Fibroblast of peridontal ligament (primary cell): ENCODE measurements at regions not wholly inside any gene's neighbourhood (a gene's known extent, or its start where the extent isn't known, plus 50 kb on each side); places are given as distances from the start of the nearest gene placed in this dataset.
A peak's percentile ranks its signal among the peaks of the same experiment; 100 is the strongest.
"Not testable (repeated sequence)": the region's sequence is repeated elsewhere in the genome, so short reads cannot be mapped to it uniquely, and the experiment has no call there.

Experiments
- DNase-seq: peaks from one replicate; pipeline ENCODE4 v3.0.0-alpha.2; 2010; ENCODE audit errors: extremely low read depth

DNA sequence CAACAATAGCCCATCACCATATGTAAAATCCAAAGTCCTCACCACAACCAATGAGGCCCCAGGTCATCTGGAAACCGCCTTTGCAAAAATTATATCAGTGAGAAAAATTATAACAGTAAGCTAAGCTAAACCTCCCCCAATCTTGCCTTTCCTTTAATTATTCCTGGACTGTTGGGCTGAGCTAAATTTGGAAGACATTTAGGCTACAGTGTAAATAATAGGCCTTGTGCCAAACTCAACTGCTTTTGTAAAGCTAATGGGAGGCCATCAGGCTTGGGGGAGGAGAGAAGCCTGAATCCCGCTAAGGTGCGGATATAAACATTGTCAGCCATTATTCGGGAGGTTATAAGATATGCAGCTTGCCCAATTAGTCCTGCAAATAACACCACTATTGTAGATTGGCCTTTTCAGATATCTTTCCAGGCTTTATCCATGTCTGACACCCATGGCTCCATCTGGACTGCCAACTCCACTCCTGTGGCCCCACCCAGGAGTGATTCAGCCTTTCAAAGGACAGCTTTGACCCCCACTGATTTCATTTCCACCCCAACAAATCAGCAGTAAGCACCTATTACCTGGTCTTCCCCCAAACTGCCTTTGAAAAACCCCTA, 53.0 kb upstream of the CA12 start:
- no peak for DNase-seq

DNA sequence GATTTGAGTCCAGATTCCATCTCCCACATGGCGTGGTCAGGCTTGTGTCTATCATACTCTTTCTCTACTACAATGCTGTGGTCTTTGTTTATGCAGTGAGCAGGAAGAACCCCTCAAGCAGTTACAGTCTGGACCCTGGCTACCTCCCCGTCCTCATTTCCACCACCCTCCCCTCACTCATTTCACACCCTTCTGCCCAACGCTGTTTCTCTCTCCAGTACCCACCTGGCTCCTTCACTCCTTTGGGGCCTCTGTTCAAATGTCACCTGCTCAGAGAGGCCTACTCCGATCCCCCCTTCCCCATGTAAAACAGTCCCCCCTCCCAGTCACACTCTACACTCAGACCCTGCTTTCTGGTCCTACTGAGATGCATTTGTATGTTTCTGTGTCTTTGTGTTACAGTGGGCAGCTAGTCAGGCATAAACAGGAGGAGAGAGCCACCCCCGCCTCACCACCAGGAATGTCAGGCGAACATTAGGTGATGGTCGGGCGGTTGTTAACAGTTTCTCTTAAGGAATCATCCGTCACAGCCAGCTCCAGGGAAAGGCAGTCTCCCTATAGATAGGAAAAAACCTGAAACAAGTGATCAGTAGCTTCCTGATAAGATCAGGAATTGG, 53.7 kb upstream of the CA12 start:
- DNase-seq, result no peak

- no peak for DNase-seq
These were observed 54.7 kb upstream of the CA12 start for GRCh38 chr15:63436341-63436740.

GRCh38 chr15:63436872-63437375, 55.3 kb upstream of the CA12 start:
- DNase-seq, result peak; percentile 74

DNA sequence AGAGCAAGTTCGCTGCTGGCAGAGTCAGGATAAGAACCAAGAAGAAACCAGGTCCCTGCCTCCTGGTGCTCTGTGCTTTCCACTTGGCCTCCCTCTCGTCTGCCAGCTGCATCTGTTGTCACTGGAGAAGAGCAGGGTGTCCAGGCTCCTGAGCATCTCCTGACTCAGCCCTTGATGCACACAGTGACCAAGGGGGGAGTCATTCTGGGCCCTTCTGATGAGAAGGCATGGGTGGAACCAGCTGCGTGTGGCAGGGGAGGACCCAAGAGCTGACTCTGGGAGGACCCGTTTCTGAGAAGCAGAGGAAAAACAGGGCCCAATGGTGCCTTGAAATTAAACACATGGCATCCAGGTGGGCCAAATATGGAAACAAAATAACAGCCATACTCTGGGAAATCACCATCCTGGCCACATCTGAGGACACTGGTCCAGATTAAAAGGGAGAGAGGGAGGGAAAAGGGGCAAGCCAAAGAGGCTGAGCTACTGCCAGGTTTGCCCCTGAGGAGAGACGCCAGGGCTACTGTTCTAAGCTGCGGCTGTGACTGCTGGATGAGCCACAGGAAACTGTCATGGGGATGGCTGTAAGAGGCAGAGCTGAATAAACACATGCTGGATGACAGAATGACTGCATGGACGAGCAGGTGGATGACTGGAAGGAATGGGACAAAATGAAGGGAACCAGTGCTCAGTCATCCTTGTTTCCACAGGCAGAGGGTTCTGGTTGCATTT, 58.1 kb upstream of the CA12 start:
- no peak for DNase-seq

GRCh38 chr15:63440265-63440648, 58.6 kb upstream of the CA12 start:
- no peak for DNase-seq

DNA sequence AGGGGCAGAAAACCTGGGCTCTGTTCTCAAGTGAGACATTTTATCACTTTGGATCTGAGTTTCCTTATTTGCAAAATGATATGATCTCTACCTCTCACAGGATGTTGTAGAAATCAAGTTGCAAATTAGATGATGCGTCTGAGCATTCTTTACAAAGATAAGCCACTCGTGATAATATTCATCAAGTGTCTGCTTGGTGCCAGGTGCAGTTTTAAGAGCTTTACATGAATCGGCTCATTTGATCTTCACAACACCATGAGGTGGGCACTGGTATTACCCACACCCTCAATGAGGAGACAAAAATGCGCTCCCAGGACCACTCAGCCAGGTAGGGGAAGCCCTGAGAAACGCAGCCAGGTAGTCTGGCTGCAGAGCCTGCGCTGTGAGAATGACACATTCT, 59.1 kb upstream of the CA12 start:
- DNase-seq, result no peak

GRCh38 chr15:63441266-63441665, 59.6 kb upstream of the CA12 start:
- DNase-seq, result no peak

DNA sequence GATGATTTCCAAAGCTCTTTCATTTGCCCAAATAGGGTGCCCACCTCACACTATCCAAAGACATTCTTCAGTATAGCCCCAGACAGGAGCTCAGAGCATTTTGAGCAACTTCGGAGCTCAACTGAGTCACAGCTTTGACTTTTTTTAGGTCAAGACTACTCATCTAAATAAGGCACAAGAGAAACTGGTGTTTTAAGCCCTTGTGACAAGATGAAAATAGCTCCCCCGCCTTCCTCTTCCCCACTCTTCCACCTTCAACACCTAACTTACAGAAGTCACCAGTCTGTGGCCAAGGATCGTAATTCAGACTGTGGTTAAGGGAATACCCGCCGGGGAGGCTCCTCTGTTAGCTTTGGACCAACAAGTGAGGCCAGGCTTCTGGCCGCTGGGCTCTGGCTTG, 60.4 kb upstream of the CA12 start:
- DNase-seq, result no peak

DNA sequence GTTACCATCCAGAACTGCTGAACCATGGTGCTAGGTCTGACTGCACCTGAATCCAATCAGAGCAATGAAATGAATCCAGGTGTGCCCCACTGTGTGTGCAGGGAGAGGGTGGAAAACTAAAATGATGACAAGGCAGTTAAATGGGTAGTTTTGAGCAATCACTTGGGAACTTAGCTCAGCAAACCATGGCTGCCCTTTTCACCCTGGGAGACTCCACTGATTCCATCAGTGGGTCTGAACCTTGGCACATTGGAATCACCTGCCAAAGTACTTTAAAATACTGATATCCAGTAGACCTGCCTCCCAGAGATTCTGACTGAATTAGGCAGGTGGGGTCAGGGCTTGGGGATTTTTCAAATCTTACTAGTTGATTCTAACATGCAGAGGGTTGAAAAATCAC, 59.8 kb upstream of the USP3 start:
- DNase-seq, result no peak

DNA sequence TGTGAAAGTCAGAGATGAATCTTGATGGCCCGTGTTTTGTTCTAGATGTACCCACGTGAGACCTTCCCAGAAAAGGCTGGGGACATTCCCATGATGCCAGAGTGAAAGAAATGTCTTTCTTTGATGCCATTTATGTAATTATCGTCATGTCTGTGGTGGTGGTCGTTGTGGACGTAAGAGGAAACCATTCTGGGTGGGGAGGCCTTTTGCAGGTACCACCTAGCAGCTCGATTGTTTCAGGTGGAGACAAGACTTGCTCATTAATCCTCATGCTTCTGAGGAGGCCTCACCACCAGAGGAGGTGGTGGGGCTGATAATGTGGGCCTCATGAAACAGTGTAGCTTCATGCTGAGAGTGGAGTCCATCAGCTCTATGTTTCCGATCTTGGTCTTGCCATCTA, 58.1 kb upstream of the USP3 start:
- DNase-seq, result no peak

DNA sequence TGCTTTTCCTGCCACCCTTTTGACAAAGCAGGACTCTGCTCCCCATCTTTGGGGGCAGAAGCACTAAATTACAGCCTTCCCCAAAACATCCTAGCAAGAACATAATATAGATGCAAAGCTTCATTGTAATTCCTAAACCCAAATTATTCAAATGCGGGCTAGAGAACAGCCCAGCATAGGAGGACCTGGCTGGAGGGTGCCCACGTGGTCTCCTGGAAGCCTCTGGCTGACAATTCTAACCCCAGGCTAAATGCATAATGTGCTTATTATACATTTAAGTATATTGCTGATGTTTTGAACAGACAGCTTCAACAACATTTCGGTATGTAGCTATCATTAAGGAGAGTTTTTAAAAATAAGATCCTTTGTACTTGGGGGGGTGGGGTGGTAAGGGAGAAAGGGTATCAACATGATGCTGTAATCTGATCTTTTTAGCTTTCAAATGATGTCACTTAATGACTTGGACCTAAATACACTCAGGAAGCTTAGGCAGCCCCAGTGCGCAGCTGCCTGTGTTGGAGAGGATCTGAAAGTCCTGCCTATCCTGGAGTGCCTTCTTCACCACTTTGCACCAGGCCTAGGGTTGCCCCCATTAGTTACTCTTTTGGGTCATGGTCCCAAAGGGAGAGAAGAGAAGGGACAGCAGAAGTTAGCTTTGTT, 57.2 kb upstream of the USP3 start:
- no peak for DNase-seq

DNA sequence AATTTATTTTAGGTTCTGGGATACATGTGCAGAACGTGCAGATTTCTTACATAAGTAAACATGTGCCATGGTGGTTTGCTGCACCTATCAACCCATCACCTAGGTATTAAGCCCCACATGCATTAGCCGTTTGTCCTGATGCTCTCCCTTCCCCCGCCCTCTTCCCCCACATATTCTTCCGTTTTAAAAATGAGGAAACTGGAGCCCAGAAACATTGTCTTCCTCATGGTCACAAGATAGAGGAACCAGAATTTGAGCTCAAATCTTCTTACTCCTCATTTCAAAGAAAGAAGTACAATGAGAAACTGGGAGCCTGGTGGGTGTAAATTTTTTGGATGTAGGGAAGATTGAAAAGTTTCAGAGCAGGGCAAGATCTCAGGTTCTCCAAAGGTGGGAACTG, 56.1 kb upstream of the USP3 start:
- DNase-seq, result no peak

DNA sequence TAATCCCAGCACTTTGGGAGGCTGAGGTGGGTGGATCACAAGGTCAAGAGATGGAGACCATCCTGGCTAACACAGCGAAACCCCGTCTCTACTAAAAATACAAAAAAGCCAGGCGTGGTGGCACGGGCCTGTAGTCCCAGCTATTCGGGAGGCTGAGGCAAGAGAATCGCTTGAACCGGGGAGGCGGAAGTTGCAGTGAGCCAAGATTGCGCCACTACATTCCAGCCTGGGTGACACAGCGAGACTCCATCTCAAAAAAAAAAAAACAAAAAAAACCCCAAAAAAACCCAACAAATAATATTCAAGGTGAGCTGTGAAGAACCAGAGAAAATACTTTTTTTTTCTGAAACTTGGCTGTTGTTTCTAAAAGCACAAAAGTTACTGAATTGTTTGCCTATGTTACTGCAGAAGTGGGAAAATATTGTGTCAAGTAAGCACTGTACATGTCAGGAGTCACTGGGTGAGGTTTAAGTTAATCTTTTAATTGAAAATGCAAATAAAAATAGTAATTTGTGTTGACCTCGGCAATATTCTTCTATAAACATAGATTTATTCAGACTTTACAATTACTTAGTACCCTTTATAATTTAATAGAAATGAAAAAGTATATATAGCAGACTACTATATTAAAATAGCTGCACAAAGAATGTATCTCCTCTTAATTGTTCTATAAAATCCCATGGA, 55.4 kb upstream of the USP3 start:
- not testable (repeated sequence) for DNase-seq

DNA sequence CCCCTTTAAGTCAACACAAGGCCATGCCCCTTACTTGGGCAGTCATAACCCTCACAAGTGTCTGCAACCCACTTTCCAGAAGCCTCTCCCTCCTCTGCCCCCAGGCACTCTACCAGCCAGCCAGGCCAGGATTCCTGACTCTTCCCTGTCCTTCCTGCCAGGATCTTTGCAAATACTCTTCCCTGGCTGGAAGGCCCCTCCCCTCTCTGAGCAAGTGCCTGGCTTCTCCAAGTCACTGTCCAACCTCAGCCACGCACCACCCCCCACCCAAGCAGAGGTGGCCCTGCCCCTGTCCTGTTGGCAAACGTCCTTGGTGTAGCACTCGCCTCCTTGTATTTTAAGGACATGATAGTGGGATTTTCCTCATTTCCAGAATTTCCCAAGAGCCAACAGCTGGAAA, 54.7 kb upstream of the USP3 start:
- no peak for DNase-seq

GRCh38 chr15:63450884-63451225, 53.5 kb upstream of the USP3 start:
- DNase-seq, result no peak

DNA sequence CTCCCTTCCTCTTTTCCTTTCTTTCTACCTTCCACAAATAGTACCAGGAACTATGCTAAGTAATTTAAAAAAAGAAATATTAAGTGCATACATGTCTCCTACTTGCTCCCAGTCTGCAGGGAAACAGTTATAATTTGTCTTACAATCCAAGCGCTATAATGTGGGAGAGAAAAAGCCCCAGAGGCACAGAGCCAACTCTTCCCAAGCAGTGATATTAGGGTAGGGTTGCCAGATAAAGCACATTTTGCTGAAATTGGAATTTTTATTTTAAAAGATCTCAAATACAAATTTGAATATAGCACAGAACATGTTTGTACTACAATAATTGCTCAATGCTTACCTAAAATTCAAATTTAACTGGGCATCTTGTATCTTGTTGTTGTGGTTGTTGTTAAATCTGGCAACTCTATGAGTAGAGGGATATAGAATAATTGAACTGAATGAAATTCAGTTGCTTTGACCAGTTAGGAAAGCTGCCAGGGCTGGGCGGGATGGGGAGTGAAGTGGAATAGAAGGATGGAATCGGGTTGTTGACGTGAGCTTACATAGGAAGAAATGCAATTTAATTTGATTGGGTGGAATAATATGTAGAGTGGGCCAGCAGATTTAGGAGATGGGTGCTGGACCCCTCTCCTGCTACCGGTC, 52.6 kb upstream of the USP3 start:
- DNase-seq, result no peak

DNA sequence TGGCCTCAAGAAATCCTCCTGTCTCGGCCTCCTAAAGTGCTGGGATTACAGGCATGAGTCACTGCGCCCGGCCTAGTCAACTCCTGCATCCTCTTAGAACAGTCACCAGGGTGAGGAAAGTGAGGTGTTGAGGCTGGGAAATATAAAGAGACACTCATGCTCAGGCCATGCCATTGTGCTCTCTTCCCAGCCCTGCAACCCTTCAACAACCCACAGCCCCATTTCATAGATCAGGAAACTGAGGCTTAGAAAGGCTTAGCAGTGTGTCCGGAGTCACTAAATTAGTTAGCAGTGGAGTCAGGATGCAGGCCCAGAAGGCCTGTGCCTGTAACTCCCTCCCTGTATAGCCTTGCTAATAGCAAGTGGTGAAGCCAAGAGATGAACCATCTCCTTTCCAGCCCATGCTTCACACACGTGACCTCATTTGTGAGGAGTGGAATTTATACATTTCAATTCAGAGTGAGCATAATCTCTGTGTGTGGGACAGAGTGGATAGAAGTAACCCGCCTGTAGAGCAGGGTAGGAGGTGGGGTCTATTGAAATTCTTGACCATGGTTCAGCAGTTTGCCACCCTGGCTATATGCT, 51.7 kb upstream of the USP3 start:
- no peak for DNase-seq

- no peak for DNase-seq
These were observed 51.0 kb upstream of the USP3 start for GRCh38 chr15:63453186-63453905.

GRCh38 chr15:63454503-63455211, 49.7 kb upstream of the USP3 start:
- no peak for DNase-seq
